ENCODE measurements at regions not wholly inside any gene's neighbourhood (a gene's known extent, or its start where the extent isn't known, plus 50 kb on each side); places are given as distances from the start of the nearest gene placed in this dataset.

- TF ChIP-seq CTCF (IDR thresholded peaks at IDR 0.05) (peak in 2 of 4 experiments; percentile 27 to 33), POLR2A (IDR thresholded peaks at IDR 0.05) (no peak), EP300 (IDR thresholded peaks at IDR 0.05) (no peak)
These were observed 85.5 kb upstream of the PRKG1 start for GRCh38 chr10:50988792-50989191.

Data from sigmoid colon (tissue), 4 donors.